HG02759 (cell line): ENCODE measurements at regions not wholly inside any gene's neighbourhood (a gene's known extent, or its start where the extent isn't known, plus 50 kb on each side); places are given as distances from the start of the nearest gene placed in this dataset.

Source experiments
- ATAC-seq: cut with Tn5 transposase; IDR thresholded peaks from one replicate; pipeline ENCODE4 v1.9.1; 2021; ENCODE audit warnings: mild to moderate bottlenecking, moderate library complexity; ENCODE audit not compliant: unreplicated experiment

DNA sequence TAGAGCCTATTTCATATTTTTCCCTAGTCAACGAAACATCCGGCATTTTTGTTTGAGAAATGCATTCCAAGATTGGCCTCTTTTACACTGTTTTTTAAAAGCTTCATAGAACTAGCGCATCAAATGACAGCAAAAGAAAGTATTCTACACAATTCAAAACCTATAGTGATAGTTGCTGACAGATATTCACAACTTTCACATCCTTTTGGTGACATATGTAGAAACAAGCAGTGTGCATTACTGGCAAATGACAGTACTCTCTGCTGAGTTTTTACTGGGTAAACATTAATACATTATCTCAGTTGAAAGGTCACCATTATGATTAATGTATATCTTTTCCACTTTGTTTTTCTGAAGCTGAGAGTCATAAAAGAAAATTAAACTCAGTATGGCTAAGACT is 135.4 kb upstream of the RGS18 start:
- no peak for ATAC-seq

DNA sequence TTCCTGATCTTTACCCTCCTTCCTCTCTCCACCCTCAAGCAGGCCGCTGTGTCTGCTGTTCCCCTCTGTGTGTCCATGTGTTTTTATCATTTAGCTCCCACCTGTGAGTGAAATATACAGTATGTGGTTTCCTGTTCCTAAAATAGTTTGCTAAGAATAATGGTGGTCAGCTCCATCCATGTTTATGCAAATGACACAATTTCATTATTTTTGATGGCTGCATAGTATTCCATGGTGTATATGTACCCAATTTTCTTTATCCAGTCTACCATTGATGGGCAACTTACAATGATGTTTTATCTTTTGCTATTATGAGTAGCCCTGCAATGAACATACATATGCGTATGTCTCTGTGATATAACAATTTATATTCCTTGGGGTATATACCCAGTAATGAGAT is 133.4 kb upstream of the RGS18 start:
- ATAC-seq = no peak

DNA sequence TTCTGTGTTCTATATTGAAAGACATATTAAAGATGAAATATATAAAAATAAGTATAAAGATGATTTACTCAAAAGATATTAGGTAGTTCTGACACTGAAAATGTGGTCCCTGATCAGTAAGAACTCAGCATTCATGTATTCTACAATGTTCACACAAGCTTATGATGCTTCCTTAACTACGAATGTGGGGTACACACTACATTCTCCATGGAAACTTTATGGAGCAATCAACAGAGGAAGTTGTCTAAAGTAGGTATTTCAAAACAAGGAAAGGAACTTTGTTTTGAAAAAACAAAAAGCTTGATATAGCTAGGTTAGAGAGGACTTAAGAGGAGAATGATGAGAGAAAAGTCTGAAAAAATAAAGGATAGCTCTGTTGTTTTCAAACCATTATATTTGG is 119.7 kb upstream of the RGS18 start:
- no peak for ATAC-seq

DNA sequence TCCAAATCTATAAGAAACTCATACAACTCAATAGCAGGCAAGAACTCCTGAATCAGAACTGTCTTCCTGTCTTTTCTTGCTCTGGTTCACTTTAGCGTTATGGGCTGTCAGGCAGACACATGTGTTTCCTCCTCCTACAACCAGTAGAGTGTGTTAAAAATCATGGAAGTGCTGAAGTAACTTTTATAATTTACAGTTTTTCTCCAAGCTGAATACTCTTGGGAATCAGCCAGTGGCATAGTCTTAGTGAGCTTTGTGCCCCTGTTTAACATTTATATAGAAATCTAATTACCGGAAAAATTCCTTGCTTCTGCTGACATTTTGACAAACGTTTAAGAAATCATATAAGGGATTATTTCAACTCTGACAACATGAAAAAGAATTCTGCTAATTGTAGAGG is 113.1 kb upstream of the RGS18 start:
- ATAC-seq = no peak

DNA sequence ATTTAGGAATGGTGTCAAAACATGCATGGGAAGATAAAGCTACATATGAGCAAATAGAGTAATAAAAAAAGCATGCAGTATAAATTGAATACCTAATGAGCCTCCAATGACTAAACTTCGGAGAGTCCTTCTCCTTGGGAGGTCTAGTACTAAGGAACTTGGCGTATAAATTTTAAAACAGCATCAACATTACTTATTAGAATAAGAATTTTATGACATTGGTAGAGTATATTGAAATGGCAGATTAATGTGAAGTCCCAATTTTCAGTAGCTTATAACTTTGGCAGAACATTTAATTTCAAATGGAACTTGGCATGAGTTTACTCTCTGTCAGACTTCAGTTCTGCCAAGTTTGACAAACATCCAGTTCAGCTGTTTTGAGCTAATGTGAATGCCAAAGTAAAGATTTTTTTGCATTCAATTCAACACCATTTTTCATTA is 104.7 kb upstream of the RGS18 start:
- ATAC-seq = no peak

DNA sequence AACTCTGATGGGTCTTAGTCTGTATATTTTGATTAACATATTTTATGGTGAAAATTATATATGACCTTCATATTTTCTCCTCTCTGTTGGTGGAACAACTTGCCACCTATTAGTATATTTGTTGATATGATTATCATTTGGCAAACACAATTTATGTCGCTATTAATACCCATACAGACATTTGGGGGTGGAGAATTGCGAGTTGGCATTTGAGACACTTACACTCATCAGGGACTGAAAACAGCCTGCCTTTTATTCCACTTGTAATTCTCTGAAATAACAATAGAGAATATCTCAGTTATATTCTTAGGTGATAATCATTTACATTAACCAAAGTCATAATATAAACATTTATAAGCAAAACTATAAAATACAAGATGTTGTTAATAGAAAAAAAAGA is 100.5 kb upstream of the RGS18 start:
- ATAC-seq = no peak

DNA sequence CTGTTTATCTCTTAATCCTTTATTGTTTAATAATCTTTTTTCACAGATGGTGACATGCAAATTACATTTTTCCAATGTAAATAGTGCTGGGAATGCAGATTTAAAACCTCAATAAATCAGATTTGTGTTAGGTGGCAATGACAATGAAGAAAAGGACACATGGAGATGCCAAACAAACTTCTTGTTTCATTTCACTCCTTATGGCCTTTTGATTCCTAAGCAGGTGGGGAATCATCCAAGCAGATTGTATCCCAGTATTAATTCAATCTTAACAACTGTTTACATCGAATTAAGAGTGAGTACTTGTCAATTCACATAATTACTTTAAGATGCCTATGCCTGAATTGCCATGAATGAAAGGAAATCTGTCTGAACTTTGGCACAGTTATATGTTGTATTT is 98.9 kb upstream of the RGS18 start:
- ATAC-seq = no peak

DNA sequence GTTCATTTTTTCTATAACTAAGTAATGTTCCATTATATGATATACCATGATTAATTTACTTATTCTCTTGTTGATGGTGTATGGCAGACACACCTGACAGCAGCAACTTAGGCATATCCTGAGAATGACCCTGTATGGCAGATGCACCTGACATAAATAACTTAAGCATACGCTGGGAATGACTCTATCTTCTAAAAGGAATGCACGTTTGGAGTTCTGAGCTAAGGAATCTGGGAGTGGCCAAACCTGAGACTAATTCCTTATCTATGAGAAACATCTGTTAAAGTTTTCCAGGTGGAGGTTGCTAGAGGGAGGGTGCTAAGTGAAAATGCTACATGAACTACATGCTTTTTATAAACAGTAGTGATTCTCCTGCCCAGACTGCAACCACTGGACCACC is 96.7 kb upstream of the RGS18 start:
- ATAC-seq = no peak

DNA sequence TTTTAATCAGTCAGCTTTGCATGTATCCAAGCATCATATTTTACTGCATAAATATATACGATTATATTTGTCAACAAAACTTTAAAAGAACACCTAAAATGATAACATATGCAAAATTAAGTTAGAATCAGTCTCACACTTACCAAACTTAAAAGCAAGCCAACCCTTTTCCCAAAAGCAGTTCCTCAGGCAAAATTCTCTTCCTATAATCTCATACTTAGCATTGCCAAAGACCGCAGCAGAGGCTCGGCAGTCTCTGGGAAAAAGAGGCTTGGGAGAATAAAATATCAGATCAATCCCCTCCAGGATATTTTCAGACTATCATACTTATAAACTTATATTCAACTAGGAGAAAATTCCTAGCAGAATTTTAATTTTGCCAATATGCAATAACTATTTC is 93.2 kb upstream of the RGS18 start:
- ATAC-seq = no peak

DNA sequence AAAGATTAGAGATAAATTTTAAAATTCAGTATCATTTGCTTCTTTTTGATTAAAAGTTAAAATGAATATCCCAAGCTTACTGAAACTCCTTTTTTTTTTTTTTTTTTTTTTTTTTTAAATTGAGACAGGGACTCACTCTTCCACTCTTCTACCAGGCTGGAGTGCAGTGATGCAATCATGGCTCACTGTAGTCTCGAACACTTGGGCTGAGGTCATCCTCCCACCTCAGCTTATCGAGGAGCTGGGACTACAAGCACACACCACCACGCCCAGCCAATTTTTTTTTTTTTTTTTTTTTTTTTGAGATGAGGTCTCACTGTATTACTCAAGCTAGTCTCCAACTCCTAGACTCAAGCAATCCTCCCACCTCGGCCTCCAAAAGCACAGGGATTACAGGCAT is 92.1 kb upstream of the RGS18 start:
- ATAC-seq = no peak

DNA sequence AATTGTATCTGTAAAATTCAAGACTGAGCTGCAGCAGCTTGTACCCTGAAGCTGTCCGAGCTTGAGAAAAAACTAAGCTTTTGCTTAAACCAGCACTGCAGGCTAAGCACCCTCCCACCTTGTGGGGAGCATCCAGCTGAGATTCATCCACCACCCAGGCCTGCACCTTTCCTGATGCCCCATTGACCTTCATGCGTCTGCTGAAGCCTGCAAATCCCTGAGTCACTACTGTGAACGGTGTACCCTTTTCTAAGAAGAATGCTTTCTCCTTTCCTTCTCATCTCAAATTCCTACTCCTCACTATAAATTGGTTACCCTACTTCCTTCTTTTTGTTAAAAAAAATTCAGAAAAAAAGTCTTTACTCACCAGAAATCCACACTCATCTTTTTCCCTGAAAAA is 90.9 kb upstream of the RGS18 start:
- ATAC-seq = no peak

DNA sequence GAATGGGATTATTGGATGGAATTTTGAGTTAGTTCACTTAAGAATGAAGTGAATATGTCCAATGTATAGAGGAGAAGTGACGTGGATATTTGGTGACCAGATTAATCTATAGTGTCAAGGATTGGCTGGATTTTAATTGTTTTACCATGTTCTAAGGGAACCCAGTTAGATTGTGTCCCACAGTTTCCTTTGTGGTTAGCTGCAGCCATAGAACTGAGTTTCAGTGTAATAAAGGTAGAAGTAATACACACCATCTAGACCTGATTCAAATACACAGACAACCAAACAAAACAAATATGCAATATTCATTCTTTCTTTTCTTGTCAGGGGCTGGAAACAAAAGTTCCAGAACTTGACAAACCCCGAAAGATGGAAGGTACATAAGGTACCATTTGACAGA is 88.0 kb upstream of the RGS18 start:
- ATAC-seq = no peak

DNA sequence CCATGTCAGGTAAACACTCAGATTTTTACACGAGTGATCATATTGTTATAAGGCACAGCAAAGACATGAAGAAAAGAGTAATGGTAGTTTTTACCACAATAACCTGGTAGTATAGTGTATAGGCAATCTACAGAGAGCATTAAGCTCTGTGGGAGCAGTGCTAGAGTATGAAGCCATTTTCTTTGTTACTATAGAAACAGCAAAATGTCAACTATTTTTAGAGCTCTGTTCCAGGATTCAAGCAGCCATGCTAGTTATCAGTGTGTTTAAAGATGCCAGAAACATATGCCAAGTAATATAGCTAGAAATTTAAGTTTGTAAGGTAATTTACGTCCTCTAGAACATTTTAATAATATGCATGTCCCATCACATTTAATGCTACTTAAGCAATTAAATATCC is 77.6 kb upstream of the RGS18 start:
- ATAC-seq = no peak

DNA sequence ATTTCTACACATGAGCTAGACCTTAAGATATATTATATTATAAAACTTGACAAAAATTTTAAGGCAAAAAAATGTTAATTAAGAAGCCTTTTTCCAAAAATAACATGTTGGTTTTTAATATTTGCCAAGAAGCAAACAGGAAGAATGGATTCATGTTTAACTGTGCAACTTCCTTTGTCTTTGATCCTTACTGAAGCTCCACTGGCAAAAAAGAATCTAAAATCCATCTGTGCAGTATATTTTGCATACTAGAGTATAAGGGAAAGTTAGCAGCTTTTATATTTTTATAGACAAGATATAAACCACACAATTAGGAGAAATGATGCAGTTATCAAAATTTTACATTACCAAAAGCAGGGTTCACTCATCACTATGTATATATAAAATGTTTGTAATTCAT is 76.9 kb upstream of the RGS18 start:
- ATAC-seq = no peak

DNA sequence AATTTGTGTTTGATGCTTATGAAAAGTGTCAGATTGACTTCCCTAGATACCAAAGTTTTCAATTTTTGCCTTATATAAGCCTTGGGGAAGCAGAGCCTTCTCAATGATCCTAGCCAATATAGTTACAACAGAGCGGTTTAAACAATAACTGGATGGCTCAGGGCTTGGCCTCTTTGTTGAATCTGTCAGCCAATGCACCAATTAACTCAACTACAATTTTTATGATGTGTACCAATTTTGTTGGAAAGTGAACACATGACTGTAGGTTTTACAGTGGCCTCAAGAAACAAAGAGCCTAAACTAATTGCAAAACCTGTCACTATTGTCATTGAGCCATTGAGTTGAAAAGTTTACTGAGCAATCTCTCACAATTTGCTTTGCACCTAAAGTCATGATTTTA is 71.6 kb upstream of the RGS18 start:
- no peak for ATAC-seq

DNA sequence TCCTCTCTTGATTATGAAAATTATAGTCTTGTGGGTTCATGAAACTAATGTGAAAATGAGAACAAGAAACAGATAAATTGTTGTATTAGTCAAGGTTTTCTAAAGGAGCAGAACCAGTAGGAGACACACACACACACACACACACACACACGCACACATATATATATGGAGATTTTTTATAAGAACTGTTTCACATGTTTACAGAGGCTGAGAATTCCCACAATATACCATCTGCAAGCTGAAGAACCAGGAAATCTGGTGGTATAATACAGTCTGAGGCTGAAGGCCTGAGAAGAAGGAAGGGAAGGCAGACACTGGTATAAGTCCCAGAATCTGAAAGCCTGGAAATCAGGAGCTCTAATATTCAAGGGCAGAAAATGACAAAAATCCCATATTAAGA is 70.9 kb upstream of the RGS18 start:
- ATAC-seq = no peak

DNA sequence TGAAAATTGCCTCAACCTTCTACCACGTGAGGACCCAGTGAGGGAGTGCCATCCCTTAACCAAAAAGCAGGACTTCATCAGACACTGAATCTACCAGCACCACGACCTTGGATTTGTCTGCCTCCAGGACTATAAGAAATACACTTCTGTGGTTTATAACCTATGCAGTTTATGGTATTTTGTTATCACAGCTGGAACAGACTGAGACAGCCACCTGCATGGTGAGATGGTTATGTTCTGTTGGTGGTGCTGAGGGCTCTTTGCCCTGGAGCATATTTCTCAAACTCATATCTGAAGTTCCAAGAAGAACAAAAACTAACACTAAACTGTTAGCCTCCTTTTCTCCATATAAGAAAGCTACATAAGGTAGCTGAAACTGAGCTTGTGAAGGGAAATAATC is 69.8 kb upstream of the RGS18 start:
- no peak for ATAC-seq

DNA sequence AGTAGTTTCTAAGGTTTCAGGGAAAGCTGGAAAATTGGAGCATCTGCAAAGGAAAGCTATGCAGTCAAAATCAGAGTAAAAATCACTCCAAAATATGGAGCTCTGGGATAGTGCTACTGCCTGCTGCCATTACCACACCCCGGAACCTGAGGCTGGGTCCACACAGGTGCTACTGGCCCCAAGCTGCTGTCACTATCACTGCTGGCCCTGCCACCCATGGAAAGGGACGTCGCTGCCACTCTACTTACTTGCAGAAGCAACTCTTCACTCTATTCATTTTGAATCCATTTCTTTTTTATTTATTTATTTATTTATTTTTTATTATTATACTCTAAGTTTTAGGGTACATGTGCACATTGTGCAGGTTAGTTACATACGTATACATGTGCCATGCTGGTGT is 60.3 kb upstream of the RGS18 start:
- ATAC-seq = no peak

DNA sequence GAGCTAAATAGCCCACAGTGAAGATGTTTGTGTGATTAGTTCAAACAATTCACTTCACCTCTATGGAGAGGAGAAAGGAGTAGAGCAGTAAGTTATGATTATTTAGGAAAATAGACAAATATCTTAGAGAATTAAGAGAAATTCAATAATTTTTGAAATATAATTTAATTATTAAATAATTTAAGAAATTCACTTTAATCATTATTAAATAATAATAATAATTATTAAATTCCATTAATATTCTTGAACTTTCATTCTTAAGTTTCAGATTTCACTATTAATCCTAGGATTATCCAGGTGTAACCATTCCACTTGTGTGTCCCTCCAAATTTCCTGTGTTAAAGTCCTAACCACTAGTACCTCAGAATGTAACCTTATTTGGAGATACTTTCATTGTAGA is 58.9 kb upstream of the RGS18 start:
- no peak for ATAC-seq

DNA sequence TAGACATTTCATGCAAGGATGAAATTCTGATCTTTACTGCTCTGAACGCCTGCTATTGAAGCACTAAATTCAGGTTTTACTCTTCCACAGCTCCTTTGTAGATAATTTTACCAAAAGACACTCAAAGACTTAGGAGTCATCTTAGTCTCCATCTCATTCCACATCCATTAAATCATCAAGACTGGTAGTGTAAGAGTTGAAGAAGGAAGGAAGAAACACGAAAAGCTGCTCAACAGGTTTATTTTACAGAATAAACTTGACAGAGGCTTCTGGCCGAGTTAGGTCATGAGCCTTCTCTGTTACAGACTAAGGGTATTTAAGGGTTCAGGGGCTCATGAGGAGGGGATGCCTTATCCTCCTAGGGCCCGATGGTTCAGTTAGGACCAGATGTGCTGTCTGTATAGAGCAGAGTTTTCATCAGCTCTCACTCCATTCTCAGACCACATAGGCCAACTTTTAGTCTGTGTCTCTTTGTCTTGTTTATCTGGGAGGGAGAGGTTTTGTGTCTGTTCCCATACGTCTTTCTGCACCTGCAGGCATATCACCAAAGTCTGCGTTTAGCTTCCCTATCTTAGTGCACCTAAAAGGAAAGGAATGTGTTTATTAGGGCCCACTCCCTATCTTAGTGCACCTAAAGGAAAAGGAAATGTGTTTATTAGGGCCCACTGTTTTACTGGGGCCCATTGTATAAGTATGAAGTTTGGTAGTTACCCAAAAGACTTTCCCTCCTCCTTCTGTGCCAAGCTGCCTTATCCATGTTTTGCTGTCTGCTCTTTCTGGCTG is 57.4 kb upstream of the RGS18 start:
- no peak for ATAC-seq

DNA sequence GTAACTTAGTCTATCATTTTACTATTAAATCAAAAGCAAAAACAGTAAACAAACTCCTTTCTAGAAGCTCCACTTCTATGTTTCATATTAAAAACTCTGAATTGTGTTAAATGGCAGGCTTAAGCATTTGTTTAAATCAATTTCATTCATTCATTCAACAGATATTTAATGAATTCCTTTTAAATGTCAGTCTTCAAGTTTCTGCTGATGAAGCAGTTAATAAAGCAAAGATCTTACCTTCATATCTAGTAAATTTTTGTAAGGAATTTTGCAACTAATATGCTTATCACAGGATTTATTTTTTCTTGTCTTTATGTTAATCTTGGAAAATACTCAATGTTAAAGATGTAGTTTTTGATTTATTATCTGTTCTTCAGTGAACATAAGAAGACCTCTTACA is 54.1 kb upstream of the RGS18 start:
- no peak for ATAC-seq

DNA sequence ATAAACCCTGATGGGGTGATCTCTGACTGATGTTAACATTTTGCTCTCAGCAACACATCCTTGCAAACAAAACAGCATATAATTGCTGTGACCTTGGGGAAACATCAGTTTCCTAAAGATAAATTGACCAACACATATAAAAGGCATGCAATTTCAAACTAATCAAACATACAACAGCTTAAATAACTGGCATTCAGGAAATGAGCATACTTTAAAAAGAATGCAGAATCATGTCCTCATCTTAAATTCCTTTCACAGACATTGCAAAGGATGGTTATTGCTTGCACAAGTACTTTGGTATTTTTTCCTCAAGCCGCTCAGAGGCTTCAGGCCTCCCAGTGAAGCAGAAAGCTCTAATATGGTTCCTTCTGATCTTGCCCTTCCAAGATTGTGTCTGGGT is 53.4 kb upstream of the RGS18 start:
- ATAC-seq = no peak

DNA sequence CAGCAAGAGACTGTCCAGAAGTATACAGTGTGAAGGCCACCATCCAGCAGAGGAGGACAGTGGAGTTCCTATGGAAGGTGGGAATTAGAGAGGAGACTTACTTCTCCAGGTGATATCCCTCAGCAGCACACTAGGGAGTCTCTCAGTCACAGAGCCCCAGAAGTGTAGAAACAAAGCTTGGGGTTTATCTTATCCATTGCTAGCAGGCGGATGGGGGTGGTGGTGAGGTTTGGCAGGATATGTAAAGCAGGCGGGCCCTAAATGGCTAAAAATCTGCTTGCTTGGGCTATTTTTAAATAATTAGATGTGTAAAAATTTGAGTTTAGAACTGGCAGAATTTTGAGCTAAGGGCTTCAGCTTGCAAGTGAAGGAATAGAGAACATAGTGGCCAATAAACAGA is 50.1 kb upstream of the RGS18 start:
- ATAC-seq = no peak
